ENCODE measurements at regions not wholly inside any gene's neighbourhood (a gene's known extent, or its start where the extent isn't known, plus 50 kb on each side); places are given as distances from the start of the nearest gene placed in this dataset.

- FAIRE-seq (no peak), DNase-seq (ENCODE audit: low read depth, low spot score) (no peak)
- Histone ChIP-seq H3K4me3 (replicated peaks in 1 of 3; ENCODE audit: insufficient read depth in 1 of 3, low read depth in 1 of 3, low read length in 3 of 3) (no peak overlapping the region), H3K9me3 (replicated peaks; ENCODE audit: control insufficient read depth, insufficient read depth, low read length) (no peaks in the 10 kb centered on the region), H3K27me3 (ENCODE audit: control insufficient read depth in 2 of 2, insufficient read depth in 2 of 2, low read length in 2 of 2) (no peaks in the 10 kb centered on the region), H2AFZ (ENCODE audit: low read depth, low read length) (no peak overlapping the region), H3K9ac (replicated peaks; ENCODE audit: extremely low read depth, insufficient read depth, low read length) (no peak overlapping the region), H3K36me3 (ENCODE audit: control insufficient read depth in 2 of 2, extremely low read depth in 1 of 2, insufficient read depth in 2 of 2, low read length in 2 of 2) (no peaks in the 10 kb centered on the region), H3K4me2 (ENCODE audit: insufficient read depth, low read length) (no peak overlapping the region), H3K27ac (ENCODE audit: insufficient read depth, low read depth, low read length) (no peak overlapping the region), H3K9me1 (replicated peaks; ENCODE audit: control insufficient read depth, extremely low read depth, insufficient read depth, low read length) (no peaks in the 10 kb centered on the region), H4K20me1 (replicated peaks; ENCODE audit: control insufficient read depth, extremely low read depth, insufficient read depth, low read length) (no peaks in the 10 kb centered on the region), H3K79me2 (ENCODE audit: control insufficient read depth, insufficient read depth, low read length) (no peaks in the 10 kb centered on the region), H3K4me1 (ENCODE audit: control insufficient read depth, extremely low read depth, insufficient read depth, low read length) (no peaks in the 10 kb centered on the region)
- BruUV-seq (replicated peaks) = no TSS peak
- POLR2A ChIA-PET = no interaction called here
- dilution Hi-C loops (cut with MboI; ENCODE audit: extremely low pct_ligation_motif_present, low sequenced_read_pairs) (no loop called here), intact Hi-C loops (cut with micrococcal nuclease) (no loop called here)
- CTCF ChIA-PET = no interaction called here
- TF ChIP-seq MAX (IDR thresholded peaks at IDR 0.05; ENCODE audit: insufficient read depth, insufficient read length) = no peak
- TF ChIP-seq POLR2A (IDR thresholded peaks at IDR 0.05; ENCODE audit: low read depth, low read length) = no peak
- TF ChIP-seq POLR2AphosphoS5 (IDR thresholded peaks at IDR 0.05; ENCODE audit: insufficient read depth, low read depth, low read length) = no peak
- TF ChIP-seq GATA2 (IDR thresholded peaks at IDR 0.05; ENCODE audit: insufficient read depth, insufficient read length, low read depth, low read length) = no peak
- no peak for TF ChIP-seq CTCF (IDR thresholded peaks at IDR 0.05; ENCODE audit: extremely low read depth in 1 of 2, insufficient read depth in 1 of 2, low read depth in 1 of 2, low read length in 2 of 2)
- TF ChIP-seq FOS (IDR thresholded peaks at IDR 0.05; ENCODE audit: borderline replicate concordance, insufficient read depth, low read length) = no peak
- TF ChIP-seq MYC (IDR thresholded peaks at IDR 0.05; ENCODE audit: low read depth, low read length) = no peak
- no peak for TF ChIP-seq EZH2 (IDR thresholded peaks at IDR 0.05; ENCODE audit: borderline replicate concordance, low read depth, low read length, severe bottlenecking)
- TF ChIP-seq JUN (IDR thresholded peaks at IDR 0.05; ENCODE audit: borderline replicate concordance, insufficient read depth, insufficient read length, low read depth) = no peak
These were observed 58.6 kb upstream of the MSX1 start for GRCh38 chr4:4800646-4801408.

Measured in endothelial cell of umbilical vein (primary cell).